ENCODE measurements at regions not wholly inside any gene's neighbourhood (a gene's known extent, or its start where the extent isn't known, plus 50 kb on each side); places are given as distances from the start of the nearest gene placed in this dataset.

DNA sequence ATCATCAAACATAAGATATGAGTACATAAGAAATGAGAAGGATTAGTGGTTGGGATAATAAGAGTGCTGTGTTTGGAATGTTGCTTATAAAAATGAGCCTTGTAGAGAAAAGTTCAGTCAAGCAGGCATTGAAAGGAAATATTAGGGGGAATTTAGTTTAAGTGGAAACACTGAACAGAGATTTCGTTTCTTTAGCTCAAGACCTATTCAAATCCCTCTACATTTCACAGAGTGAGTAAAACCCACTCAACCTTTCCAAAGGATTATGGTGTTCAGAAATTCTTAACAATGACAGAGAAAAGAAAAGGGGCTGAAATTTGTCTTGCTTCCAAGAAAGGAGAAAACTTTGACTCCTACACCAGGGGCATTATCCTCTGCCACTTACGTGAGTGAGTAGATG is 1072.4 kb upstream of the LCORL start:
- TF ChIP-seq POLR2AphosphoS5 (IDR thresholded peaks at IDR 0.05) (no peak), POLR2A (IDR thresholded peaks at IDR 0.05) (no peak)
- TF ChIP-seq, protein P1, sequence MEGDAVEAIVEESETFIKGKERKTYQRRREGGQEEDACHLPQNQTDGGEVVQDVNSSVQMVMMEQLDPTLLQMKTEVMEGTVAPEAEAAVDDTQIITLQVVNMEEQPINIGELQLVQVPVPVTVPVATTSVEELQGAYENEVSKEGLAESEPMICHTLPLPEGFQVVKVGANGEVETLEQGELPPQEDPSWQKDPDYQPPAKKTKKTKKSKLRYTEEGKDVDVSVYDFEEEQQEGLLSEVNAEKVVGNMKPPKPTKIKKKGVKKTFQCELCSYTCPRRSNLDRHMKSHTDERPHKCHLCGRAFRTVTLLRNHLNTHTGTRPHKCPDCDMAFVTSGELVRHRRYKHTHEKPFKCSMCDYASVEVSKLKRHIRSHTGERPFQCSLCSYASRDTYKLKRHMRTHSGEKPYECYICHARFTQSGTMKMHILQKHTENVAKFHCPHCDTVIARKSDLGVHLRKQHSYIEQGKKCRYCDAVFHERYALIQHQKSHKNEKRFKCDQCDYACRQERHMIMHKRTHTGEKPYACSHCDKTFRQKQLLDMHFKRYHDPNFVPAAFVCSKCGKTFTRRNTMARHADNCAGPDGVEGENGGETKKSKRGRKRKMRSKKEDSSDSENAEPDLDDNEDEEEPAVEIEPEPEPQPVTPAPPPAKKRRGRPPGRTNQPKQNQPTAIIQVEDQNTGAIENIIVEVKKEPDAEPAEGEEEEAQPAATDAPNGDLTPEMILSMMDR (IDR thresholded peaks at IDR 0.05 in 8 of 11, conservative IDR thresholded peaks at IDR 0.05 in 3 of 11) = no peak
